H1 (cell line): ENCODE measurements at regions not wholly inside any gene's neighbourhood (a gene's known extent, or its start where the extent isn't known, plus 50 kb on each side); places are given as distances from the start of the nearest gene placed in this dataset.

ENCODE experiments used
- CTCF ChIA-PET: fragments of 300-600 bp; sonication (Branson Sonifier 250); formaldehyde crosslinking; loops from one replicate; lab custom pipeline; 2021; ENCODE audit not compliant: partially characterized antibody; lab: Charles Lee
- POLR2A ChIA-PET: fragments of 300-600 bp; sonication (Branson Sonifier 250); formaldehyde crosslinking; loops from one replicate; lab custom pipeline; 2021; ENCODE audit warnings: inconsistent platforms; ENCODE audit not compliant: partially characterized antibody; lab: Charles Lee
- DNase-seq, 2 experiments: peaks; one replicate each; pipeline versions ENCODE4 v3.0.0 to v3.0.0-alpha.2; 2010 to 2022; ENCODE audit warnings: low spot score in 2 of 2, low read depth in 1 of 2, mixed read lengths in 1 of 2
- FAIRE-seq: peaks from 2 replicates; lab custom pipeline; 2011; peaks lifted over from hg19 to GRCh38; lab: Jason Lieb, UNC
- H2AFZ ChIP-seq: 2 replicates; pipeline ENCODE4 v1.8.1; 2012; ENCODE audit warnings: low read length, inconsistent platforms
- H2AK5ac ChIP-seq: 2 replicates; pipeline ENCODE4 v1.6.1; 2013; ENCODE audit warnings: low read depth, low read length
- H2BK120ac ChIP-seq: replicated peaks from 2 replicates; pipeline ENCODE3; 2013; ENCODE audit warnings: low read depth, low read length, inconsistent platforms
- H2BK12ac ChIP-seq: 2 replicates; pipeline ENCODE4 v1.6.1; 2013; ENCODE audit warnings: low read depth, low read length
- H2BK15ac ChIP-seq: 2 replicates; pipeline ENCODE4 v1.6.1; 2013; ENCODE audit warnings: low read length
- H2BK20ac ChIP-seq: 2 replicates; pipeline ENCODE4 v1.6.1; 2013; ENCODE audit warnings: low read length
- H2BK5ac ChIP-seq: 2 replicates; pipeline ENCODE4 v1.6.1; 2013; ENCODE audit warnings: low read depth, low read length
- H3K14ac ChIP-seq: 2 replicates; pipeline ENCODE4 v1.6.1; 2013; ENCODE audit warnings: inconsistent platforms; ENCODE audit not compliant: insufficient read length
- H3K18ac ChIP-seq: 2 replicates; pipeline ENCODE4 v1.6.1; 2013; ENCODE audit warnings: low read length; ENCODE audit errors: extremely low read depth
- H3K23ac ChIP-seq: 2 replicates; pipeline ENCODE4 v1.6.1; 2013; ENCODE audit warnings: inconsistent platforms; ENCODE audit not compliant: insufficient read length
- H3K23me2 ChIP-seq: 2 replicates; pipeline ENCODE4 v1.6.1; 2013; ENCODE audit warnings: low read depth, low read length
- H3K27ac ChIP-seq: 2 replicates; pipeline ENCODE4 v1.6.1; 2011; ENCODE audit warnings: low read depth, low read length, inconsistent platforms
- H3K27me3 ChIP-seq, 4 experiments: replicated peaks in 1 of 4; 1 replicate in 1 of 4; 2 replicates in 3 of 4; pipeline versions ENCODE4 v1.6.1 to v1.8.1; 2011 to 2013; ENCODE audit warnings: low read length in 3 of 4, mild to moderate bottlenecking in 3 of 4, inconsistent platforms in 2 of 4, mixed read lengths in 2 of 4, moderate library complexity in 1 of 4; ENCODE audit not compliant: control insufficient read depth in 3 of 4, insufficient read depth in 3 of 4; ENCODE audit errors: extremely low read depth in 1 of 4
- H3K36me3 ChIP-seq, 4 experiments: 2 replicates each; pipeline versions ENCODE4 v1.6.1 to v1.8.1; 2011 to 2013; ENCODE audit warnings: mild to moderate bottlenecking in 4 of 4, low read length in 3 of 4, moderate library complexity in 2 of 4, control low read depth in 1 of 4, inconsistent platforms in 1 of 4; ENCODE audit not compliant: insufficient read depth in 4 of 4, control insufficient read depth in 2 of 4
- H3K4ac ChIP-seq: replicated peaks from 2 replicates; pipeline ENCODE3; 2013; ENCODE audit warnings: low read length, low read depth, mixed read lengths, inconsistent platforms; ENCODE audit not compliant: insufficient read length
- H3K4me1 ChIP-seq, 4 experiments: replicated peaks in 1 of 4; 1 replicate in 1 of 4; 2 replicates in 3 of 4; pipeline versions ENCODE4 v1.6.1 to v1.8.1; 2011 to 2013; ENCODE audit warnings: low read length in 3 of 4, inconsistent platforms in 2 of 4, mixed read lengths in 1 of 4; ENCODE audit not compliant: insufficient read depth in 4 of 4, control insufficient read depth in 3 of 4
- H3K4me2 ChIP-seq, 2 experiments: 2 replicates each; pipeline versions ENCODE4 v1.6.1 to v1.8.1; 2011 to 2013; ENCODE audit warnings: low read depth in 2 of 2, low read length in 2 of 2, control low read depth in 1 of 2, inconsistent platforms in 1 of 2, mild to moderate bottlenecking in 1 of 2; ENCODE audit not compliant: insufficient read depth in 1 of 2
- H3K4me3 ChIP-seq, 4 experiments: fragments of 200-600, 300-600 bp in 1 of 4; sonication (generic), shearing (Covaris generic), sonication (Bioruptor Twin) in 1 of 4; 2 replicates each; pipeline versions ENCODE4 v1.5.1 to v1.8.1; 2011 to 2016; ENCODE audit warnings: low read length in 4 of 4, low read depth in 3 of 4, control low read depth in 2 of 4, inconsistent platforms in 2 of 4, mild to moderate bottlenecking in 2 of 4, mixed read lengths in 1 of 4, moderate library complexity in 1 of 4; ENCODE audit not compliant: insufficient read depth in 2 of 4; ENCODE audit errors: extremely low read depth in 1 of 4
- H3K56ac ChIP-seq: replicated peaks from 2 replicates; pipeline ENCODE3; 2013; ENCODE audit warnings: low read depth, mild to moderate bottlenecking, mixed read lengths, low read length, inconsistent platforms; ENCODE audit not compliant: insufficient read length
- H3K79me1 ChIP-seq: 2 replicates; pipeline ENCODE4 v1.6.1; 2013; ENCODE audit warnings: low read depth, low read length, control low read depth
- H3K79me2 ChIP-seq, 2 experiments: 2 replicates each; pipeline versions ENCODE4 v1.6.1 to v1.8.1; 2012 to 2013; ENCODE audit warnings: low read length in 2 of 2, mild to moderate bottlenecking in 2 of 2, inconsistent platforms in 1 of 2; ENCODE audit not compliant: insufficient read depth in 2 of 2, control insufficient read depth in 1 of 2
- H3K9ac ChIP-seq, 4 experiments: replicated peaks in 1 of 4; 1 replicate in 1 of 4; 2 replicates in 3 of 4; pipeline versions ENCODE4 v1.6.1 to v1.8.1; 2011 to 2013; ENCODE audit warnings: low read depth in 3 of 4, low read length in 3 of 4, control low read depth in 2 of 4, mild to moderate bottlenecking in 2 of 4, moderate library complexity in 2 of 4, inconsistent platforms in 1 of 4; ENCODE audit errors: extremely low read depth in 1 of 4
- H3K9me3 ChIP-seq, 2 experiments: 2 replicates each; pipeline versions ENCODE4 v1.6.1 to v1.8.1; 2012 to 2013; ENCODE audit warnings: mild to moderate bottlenecking in 2 of 2, moderate library complexity in 2 of 2, control low read depth in 1 of 2, inconsistent platforms in 1 of 2, low read depth in 1 of 2, low read length in 1 of 2, mixed read lengths in 1 of 2; ENCODE audit not compliant: insufficient read depth in 2 of 2
- H4K20me1 ChIP-seq, 2 experiments: replicated peaks in 1 of 2; 2 replicates each; pipeline versions ENCODE3 to v1.8.1; 2011 to 2013; ENCODE audit warnings: inconsistent platforms in 2 of 2, low read length in 2 of 2, mild to moderate bottlenecking in 1 of 2; ENCODE audit not compliant: insufficient read depth in 2 of 2, control insufficient read depth in 1 of 2
- H4K5ac ChIP-seq: 2 replicates; pipeline ENCODE4 v1.6.1; 2013; ENCODE audit warnings: low read length, low read depth, mixed read lengths, inconsistent platforms; ENCODE audit not compliant: insufficient read length
- H4K8ac ChIP-seq: 2 replicates; pipeline ENCODE4 v1.8.0; 2013; ENCODE audit warnings: mild to moderate bottlenecking, moderate library complexity, low read length, inconsistent platforms; ENCODE audit not compliant: insufficient read depth; ENCODE audit errors: extremely low read depth
- H4K91ac ChIP-seq: replicated peaks from 2 replicates; pipeline ENCODE3; 2013; ENCODE audit warnings: low read length, mixed read lengths, inconsistent platforms; ENCODE audit not compliant: insufficient read length
- E2F6 ChIP-seq: IDR thresholded peaks from 2 replicates; pipeline ENCODE4 v1.6.1; 2012; ENCODE audit warnings: inconsistent platforms
- HDAC2 ChIP-seq, 2 experiments: fragments of 300-600 bp in 1 of 2; sonication (generic) in 1 of 2; IDR thresholded peaks; 2 replicates each; pipeline ENCODE4 v1.6.1; 2011 to 2012; ENCODE audit warnings: low read depth in 2 of 2, low read length in 2 of 2, mild to moderate bottlenecking in 2 of 2, moderate library complexity in 2 of 2, borderline replicate concordance in 1 of 2, inconsistent platforms in 1 of 2
- SP2 ChIP-seq: IDR thresholded peaks from 2 replicates; pipeline ENCODE4 v1.6.1; 2012; ENCODE audit warnings: mild to moderate bottlenecking, low read length, inconsistent platforms
- TCF12 ChIP-seq: IDR thresholded peaks from 2 replicates; pipeline ENCODE4 v1.6.1; 2011; ENCODE audit warnings: low read depth, mild to moderate bottlenecking, low read length
- WGBS, 2 experiments: shearing (Covaris generic) in 1 of 2; methylation state at CpG; one replicate each; pipeline versions ENCODE4 v1.1.6 to v1.1.7; 2013 to 2015; ENCODE audit warnings: low lambda C conversion rate in 2 of 2, mixed read lengths in 2 of 2, inconsistent platforms in 1 of 2, low coverage in 1 of 2, missing lambda C conversion rate in 1 of 2; ENCODE audit not compliant: insufficient replicate concordance in 2 of 2, insufficient coverage in 1 of 2, insufficient read length in 1 of 2; ENCODE audit errors: extremely low coverage in 1 of 2, missing lambda C conversion rate in 1 of 2; 5-methylcytosine and 5-hydroxymethylcytosine counted together

GRCh38 chr11:130533113-130533798 lies 84.8 kb downstream of the ADAMTS15 start:
- no peaks in the 10 kb centered on the region for H3K27me3 ChIP-seq
- no peaks in the 10 kb centered on the region for H3K79me1 ChIP-seq
- no peak overlapping the region for H3K4ac ChIP-seq
- no peak overlapping the region for H3K14ac ChIP-seq
- ChIA-PET CTCF (interaction anchor here (0.7 to 2.1 kb wide), 6 partner anchors 7 to 329 kb away, joined by 3 to 7 read pairs (median 4); no protein-coding TSS in a partner anchor), POLR2A (no interaction called here)
- no peak overlapping the region for H2BK120ac ChIP-seq
- H3K4me1 ChIP-seq, result no peaks in the 10 kb centered on the region; a peak in 2 of 7 replicates
- no peak overlapping the region for H3K4me2 ChIP-seq
- no peak for TF ChIP-seq HDAC2 (IDR thresholded peaks at IDR 0.05; ENCODE audit: borderline replicate concordance in 1 of 2, low read depth in 2 of 2, low read length in 2 of 2)
- no peak for TF ChIP-seq TCF12
- TF ChIP-seq E2F6, result no peak
- TF ChIP-seq SP2, result no peak
- H2BK20ac ChIP-seq, result no peak overlapping the region
- no peaks in the 10 kb centered on the region for H3K23me2 ChIP-seq
- H4K8ac ChIP-seq, result no peak overlapping the region
- no peak overlapping the region for H2BK15ac ChIP-seq
- FAIRE-seq (no peak), DNase-seq (no peak)
- no peak overlapping the region for H2BK12ac ChIP-seq
- H2BK5ac ChIP-seq, result no peak overlapping the region
- no peaks in the 10 kb centered on the region for H4K20me1 ChIP-seq
- 90% methylated on average over 12 of the region's 12 CpGs; no CpG with 5 or more reads in 1 of the 2 experiments for WGBS, 2 experiments
- no peaks in the 10 kb centered on the region for H3K36me3 ChIP-seq
- no peak overlapping the region for H3K9ac ChIP-seq
- H3K27ac ChIP-seq, result no peak overlapping the region
- H3K18ac ChIP-seq, result no peak overlapping the region
- no peak overlapping the region for H3K56ac ChIP-seq
- H2AK5ac ChIP-seq, result no peak overlapping the region
- no peaks in the 10 kb centered on the region for H3K9me3 ChIP-seq
- no peak overlapping the region for H2AFZ ChIP-seq
- H3K79me2 ChIP-seq, result no peaks in the 10 kb centered on the region
- H3K4me3 ChIP-seq, result no peak overlapping the region
- no peak overlapping the region for H4K5ac ChIP-seq
- no peak overlapping the region for H4K91ac ChIP-seq
- no peak overlapping the region for H3K23ac ChIP-seq
